ENCODE measurements at regions not wholly inside any gene's neighbourhood (a gene's known extent, or its start where the extent isn't known, plus 50 kb on each side); places are given as distances from the start of the nearest gene placed in this dataset.

GRCh38 chr4:165740911-165741310, 132.1 kb upstream of the TLL1 start:
- TF ChIP-seq CTCF (IDR thresholded peaks at IDR 0.05; ENCODE audit: low read depth, low read length): no peak
- no peak overlapping the region for H3K4me3 ChIP-seq (ENCODE audit: low read depth, low read length)
- ChIA-PET CTCF (no interaction called here), POLR2A (no interaction called here)
- no peak for DNase-seq (ENCODE audit: low read depth, low spot score)
- H3K27ac ChIP-seq (ENCODE audit: low read depth, low read length): no peak overlapping the region
- H3K9me3 ChIP-seq (ENCODE audit: control insufficient read depth, insufficient read depth, low read length): peaks cover 4% of the 10 kb centered on the region; the same call in 1 of the 2 replicates
- no peaks in the 10 kb centered on the region for H3K27me3 ChIP-seq (ENCODE audit: control insufficient read depth, insufficient read depth, low read length)

- Histone ChIP-seq H3K4me3 (ENCODE audit: low read depth, low read length) (no peak overlapping the region), H3K27ac (ENCODE audit: low read depth, low read length) (no peak overlapping the region), H3K9me3 (ENCODE audit: control insufficient read depth, insufficient read depth, low read length) (peaks cover 4% of the 10 kb centered on the region; the same call in 1 of the 2 replicates), H3K27me3 (ENCODE audit: control insufficient read depth, insufficient read depth, low read length) (no peaks in the 10 kb centered on the region)
- TF ChIP-seq CTCF (IDR thresholded peaks at IDR 0.05; ENCODE audit: low read depth, low read length): no peak
- ChIA-PET CTCF (no interaction called here), POLR2A (no interaction called here)
- DNase-seq (ENCODE audit: low read depth, low spot score): no peak
Observed at GRCh38 chr4:165743422-165743821, 129.6 kb upstream of the TLL1 start.

GRCh38 chr4:165744370-165744769, 128.7 kb upstream of the TLL1 start:
- Histone ChIP-seq H3K27ac (ENCODE audit: low read depth, low read length) (no peak overlapping the region), H3K27me3 (ENCODE audit: control insufficient read depth, insufficient read depth, low read length) (no peaks in the 10 kb centered on the region), H3K9me3 (ENCODE audit: control insufficient read depth, insufficient read depth, low read length) (peaks cover 4% of the 10 kb centered on the region; the same call in 1 of the 2 replicates), H3K4me3 (ENCODE audit: low read depth, low read length) (no peak overlapping the region)
- POLR2A ChIA-PET: no interaction called here
- TF ChIP-seq CTCF (IDR thresholded peaks at IDR 0.05; ENCODE audit: low read depth, low read length): no peak
- CTCF ChIA-PET: no interaction called here
- DNase-seq (ENCODE audit: low read depth, low spot score): no peak

GRCh38 chr4:165748321-165748720, 124.7 kb upstream of the TLL1 start:
- POLR2A ChIA-PET: no interaction called here
- no peak for DNase-seq (ENCODE audit: low read depth, low spot score)
- CTCF ChIA-PET: no interaction called here
- Histone ChIP-seq H3K27me3 (ENCODE audit: control insufficient read depth, insufficient read depth, low read length) (no peaks in the 10 kb centered on the region), H3K4me3 (ENCODE audit: low read depth, low read length) (no peak overlapping the region), H3K9me3 (ENCODE audit: control insufficient read depth, insufficient read depth, low read length) (no peaks in the 10 kb centered on the region), H3K27ac (ENCODE audit: low read depth, low read length) (no peak overlapping the region)
- no peak for TF ChIP-seq CTCF (IDR thresholded peaks at IDR 0.05; ENCODE audit: low read depth, low read length)

GRCh38 chr4:165751882-165752281, 121.2 kb upstream of the TLL1 start:
- ChIA-PET POLR2A (no interaction called here), CTCF (no interaction called here)
- Histone ChIP-seq H3K27ac (ENCODE audit: low read depth, low read length) (no peak overlapping the region), H3K4me3 (ENCODE audit: low read depth, low read length) (no peak overlapping the region), H3K9me3 (ENCODE audit: control insufficient read depth, insufficient read depth, low read length) (no peaks in the 10 kb centered on the region), H3K27me3 (ENCODE audit: control insufficient read depth, insufficient read depth, low read length) (no peaks in the 10 kb centered on the region)
- no peak for DNase-seq (ENCODE audit: low read depth, low spot score)
- TF ChIP-seq CTCF (IDR thresholded peaks at IDR 0.05; ENCODE audit: low read depth, low read length): no peak
